HepG2 (cell line): ENCODE measurements at regions not wholly inside any gene's neighbourhood (a gene's known extent, or its start where the extent isn't known, plus 50 kb on each side); places are given as distances from the start of the nearest gene placed in this dataset.

Experiments
- ATAC-seq: fragments of 200-7000 bp; cut with Tn5 transposase; 3 replicates; pipeline ENCODE4 v1.9.1; 2020; ENCODE audit warnings: mild to moderate bottlenecking, moderate library complexity
- BruUV-seq: library from RNA; stranded (reverse); fragments of 400-500 nt; replicated peaks from 2 replicates; lab custom pipeline; 2021; lab: Mats Ljungman, UMichigan
- CTCF ChIA-PET: fragments of 300-600 bp; formaldehyde crosslinking; extraction: SDS; loops from one replicate; lab custom pipeline; 2021; ENCODE audit warnings: low total read pairs, inconsistent platforms, low intra/inter-chr PET ratio; lab: Yijun Ruan, JAX
- POLR2A ChIA-PET: fragments of 350-600 bp; sonication (Branson Sonifier 250); formaldehyde crosslinking; loops from one replicate; lab custom pipeline; 2020; ENCODE audit warnings: antibody characterized with exemption, inconsistent platforms; lab: Yijun Ruan, JAX
- DNase-seq: peaks from one replicate; pipeline ENCODE4 v3.0.0-alpha.2; 2015; ENCODE audit warnings: low spot score
- FAIRE-seq: peaks from 3 replicates; lab custom pipeline; 2011; peaks lifted over from hg19 to GRCh38; lab: Jason Lieb, UNC
- H2AFZ ChIP-seq: one replicate; pipeline ENCODE4 v1.6.1; 2011; ENCODE audit warnings: low read length, inconsistent platforms
- H3K27ac ChIP-seq: fragments of 300-600 bp; 3 replicates; pipeline ENCODE4 v1.8.0; 2011; ENCODE audit warnings: mixed run types, mild to moderate bottlenecking, mixed read lengths, low read length, inconsistent platforms; ENCODE audit not compliant: insufficient read depth; ENCODE audit errors: extremely low read length
- H3K27me3 ChIP-seq, 2 experiments: fragments of 200-600 bp in 1 of 2; 2 replicates in 1 of 2; 3 replicates in 1 of 2; pipeline versions ENCODE4 v1.6.0 to v1.8.0; 2011; ENCODE audit warnings: low read length in 2 of 2, mild to moderate bottlenecking in 2 of 2, moderate library complexity in 2 of 2, inconsistent platforms in 1 of 2; ENCODE audit not compliant: insufficient read depth in 2 of 2, control insufficient read depth in 1 of 2
- H3K36me3 ChIP-seq, 2 experiments: fragments of 200-600 bp in 1 of 2; replicated peaks in 1 of 2; 2 replicates in 1 of 2; 3 replicates in 1 of 2; pipeline versions ENCODE4 v1.5.1 to v1.8.0; 2011; ENCODE audit warnings: low read length in 2 of 2, inconsistent platforms in 1 of 2; ENCODE audit not compliant: insufficient read depth in 2 of 2, control insufficient read depth in 1 of 2
- H3K4me1 ChIP-seq: 2 replicates; pipeline ENCODE4 v1.5.1; 2012; ENCODE audit warnings: low read length, inconsistent platforms; ENCODE audit not compliant: insufficient read depth
- H3K4me2 ChIP-seq: 2 replicates; pipeline ENCODE4 v1.6.0; 2011; ENCODE audit warnings: low read depth, low read length, inconsistent platforms
- H3K4me3 ChIP-seq, 3 experiments: fragments of 200-600 bp in 1 of 3; sonication (generic), shearing (Covaris generic) in 1 of 3; replicated peaks in 1 of 3; 2 replicates each; pipeline ENCODE4 v1.5.1; 2011 to 2016; ENCODE audit warnings: low read length in 3 of 3, inconsistent platforms in 2 of 3, low read depth in 2 of 3, mild to moderate bottlenecking in 2 of 3, control low read depth in 1 of 3, mixed read lengths in 1 of 3; ENCODE audit not compliant: insufficient read depth in 1 of 3
- H3K79me2 ChIP-seq: one replicate; pipeline ENCODE4 v1.6.1; 2011; ENCODE audit warnings: low read length, inconsistent platforms; ENCODE audit not compliant: insufficient read depth
- H3K9ac ChIP-seq: 2 replicates; pipeline ENCODE4 v1.6.0; 2011; ENCODE audit warnings: mild to moderate bottlenecking, low read depth, low read length, inconsistent platforms; ENCODE audit not compliant: insufficient read depth
- H3K9me3 ChIP-seq: 2 replicates; pipeline ENCODE4 v1.5.1; 2012; ENCODE audit warnings: mild to moderate bottlenecking, low read length
- H4K20me1 ChIP-seq: 2 replicates; pipeline ENCODE4 v1.6.0; 2011; ENCODE audit warnings: inconsistent platforms, mild to moderate bottlenecking, low read length, moderate library complexity; ENCODE audit not compliant: insufficient read depth
- AHDC1 ChIP-seq: sonication (generic); formaldehyde crosslinking; IDR thresholded peaks from 2 replicates; pipeline ENCODE4 v1.5.1; 2020; ENCODE audit warnings: mild to moderate bottlenecking, missing genetic modification reagents, borderline replicate concordance
- DZIP1 ChIP-seq: sonication (generic); formaldehyde crosslinking; IDR thresholded peaks from 2 replicates; pipeline ENCODE4 v1.5.0; 2020; ENCODE audit warnings: mild to moderate bottlenecking, missing genetic modification reagents
- HCFC1 ChIP-seq: fragments of 150-350 bp; IDR thresholded peaks from 2 replicates; pipeline ENCODE4 v1.6.1; 2014; ENCODE audit warnings: low read depth, low read length
- HOXA9 ChIP-seq: sonication (generic); formaldehyde crosslinking; IDR thresholded peaks from 2 replicates; pipeline ENCODE4 v1.8.1; 2022; ENCODE audit warnings: missing genetic modification reagents, mild to moderate bottlenecking, moderate library complexity, borderline replicate concordance
- SOX6 ChIP-seq, 2 experiments: fragments of 450-650 bp in 1 of 2; sonication (generic) in 1 of 2; formaldehyde crosslinking in 1 of 2; IDR thresholded peaks; 2 replicates each; pipeline versions ENCODE4 v1.4.0 to v1.6.1; 2017 to 2020; ENCODE audit warnings: antibody characterized with exemption in 1 of 2, mild to moderate bottlenecking in 1 of 2, missing genetic modification reagents in 1 of 2
- ZC3H13 ChIP-seq: sonication (generic); formaldehyde crosslinking; IDR thresholded peaks from 2 replicates; pipeline ENCODE4 v1.8.1; 2023; ENCODE audit warnings: mild to moderate bottlenecking, missing genetic modification reagents, moderate library complexity
- ZNF101 ChIP-seq: sonication (generic); formaldehyde crosslinking; IDR thresholded peaks from 2 replicates; pipeline ENCODE4 v1.4.0; 2020; ENCODE audit warnings: mild to moderate bottlenecking, low read depth, missing genetic modification reagents, borderline replicate concordance
- ZNF24 ChIP-seq: fragments of 450-650 bp; IDR thresholded peaks from 2 replicates; pipeline ENCODE4 v1.6.1; 2017; ENCODE audit warnings: antibody characterized with exemption, mild to moderate bottlenecking
- ZNF256 ChIP-seq: sonication (generic); formaldehyde crosslinking; conservative IDR thresholded peaks from 2 replicates; pipeline ENCODE4 v1.4.0; 2020; ENCODE audit warnings: missing genetic modification reagents
- ZNF484 ChIP-seq: sonication (generic); formaldehyde crosslinking; IDR thresholded peaks from 2 replicates; pipeline ENCODE4 v1.5.1; 2020; ENCODE audit warnings: mild to moderate bottlenecking, low read depth, missing genetic modification reagents, borderline replicate concordance
- ZNF512B ChIP-seq: sonication (generic); formaldehyde crosslinking; IDR thresholded peaks from 2 replicates; pipeline ENCODE4 v1.5.1; 2020; ENCODE audit warnings: missing genetic modification reagents, mild to moderate bottlenecking, borderline replicate concordance
- WGBS: methylation state at CpG from one replicate; pipeline ENCODE4 v1.1.6; 2017; ENCODE audit warnings: low lambda C conversion rate; 5-methylcytosine and 5-hydroxymethylcytosine counted together
- in situ Hi-C: cut with HindIII; loops from 2 replicates; pipeline ENCODE4 v1.10.0; 2017; ENCODE audit warnings: low pct_unique_long_range_greater_than_20kb; ENCODE audit not compliant: extremely low pct_ligation_motif_present
- intact Hi-C: fragments of 100-400 bp; cut with micrococcal nuclease; formaldehyde crosslinking; loops from one replicate; pipeline ENCODE4 v1.10.0; 2022; ENCODE audit not compliant: unreplicated experiment

- TF ChIP-seq ZNF256 (CRISPR knock-in tag) (no peak), ZNF101 (no peak)
Measured at GRCh38 chr2:212695426-212695825, 156.8 kb upstream of the ERBB4 start (continued).

GRCh38 chr2:212694398-212694797 is 155.8 kb upstream of the ERBB4 start:
- Histone ChIP-seq H3K4me3 (no peak overlapping the region), H2AFZ (no peak overlapping the region), H4K20me1 (no peaks in the 10 kb centered on the region), H3K79me2 (no peaks in the 10 kb centered on the region), H3K4me1 (no peaks in the 10 kb centered on the region), H3K36me3 (no peaks in the 10 kb centered on the region), H3K27ac (no peak overlapping the region), H3K4me2 (no peak overlapping the region), H3K27me3 (no peaks in the 10 kb centered on the region), H3K9ac (no peak overlapping the region), H3K9me3 (no peaks in the 10 kb centered on the region)
- ATAC-seq, result no peak
- no peak for FAIRE-seq
- BruUV-seq, result no TSS peak
- CTCF ChIA-PET, result no interaction called here
- DNase-seq, result no peak
- intact Hi-C loops (no loop called here), in situ Hi-C loops (no loop called here)
- WGBS, result 1% methylated on average over 3 of the region's 3 CpGs
- POLR2A ChIA-PET, result no interaction called here
- TF ChIP-seq DZIP1 (no peak), HCFC1 (no peak), ZNF24 (no peak), AHDC1 (no peak), ZNF512B (no peak), ZC3H13 (no peak), HOXA9 (no peak), SOX6 (IDR thresholded peaks at IDR 0.05) (no peak), SOX6 (CRISPR knock-in tag; IDR thresholded peaks at IDR 0.05) (no peak), ZNF484 (CRISPR knock-in tag) (no peak)
